NB4 (cell line): ENCODE measurements at regions not wholly inside any gene's neighbourhood (a gene's known extent, or its start where the extent isn't known, plus 50 kb on each side); places are given as distances from the start of the nearest gene placed in this dataset.

Experiments
- CTCF ChIP-seq: IDR thresholded peaks from one replicate; pipeline ENCODE4 v1.5.1; 2012; ENCODE audit warnings: low read depth, low read length
- MAX ChIP-seq: IDR thresholded peaks from 2 replicates; pipeline ENCODE4 v1.6.1; 2011; ENCODE audit warnings: low read depth, low read length
- MYC ChIP-seq: IDR thresholded peaks from 2 replicates; pipeline ENCODE4 v1.6.1; 2011; ENCODE audit warnings: low read depth, low read length
- POLR2A ChIP-seq: IDR thresholded peaks from 2 replicates; pipeline ENCODE4 v1.6.1; 2011; ENCODE audit warnings: mild to moderate bottlenecking; ENCODE audit not compliant: insufficient read length; ENCODE audit errors: extremely low read depth

GRCh38 chr2:146621656-146622055, 1223.2 kb upstream of the ACVR2A start:
- no peak for TF ChIP-seq CTCF
- TF ChIP-seq POLR2A, result no peak
- TF ChIP-seq MAX, result no peak
- no peak for TF ChIP-seq MYC
